B cell (primary cell): ENCODE measurements at regions not wholly inside any gene's neighbourhood (a gene's known extent, or its start where the extent isn't known, plus 50 kb on each side); places are given as distances from the start of the nearest gene placed in this dataset.

Experiments
- ATAC-seq: fragments of 200-7000 bp; cut with Tn5 transposase; one replicate; pipeline ENCODE4 v1.10.0; 2021; ENCODE audit warnings: low read depth, mild to moderate bottlenecking, moderate number of reproducible peaks, moderate library complexity
- CTCF ChIA-PET: fragments of 350-600 bp; sonication (Branson Sonifier 250); formaldehyde crosslinking; loops from one replicate; lab custom pipeline; 2021; ENCODE audit warnings: antibody characterized with exemption, inconsistent platforms; lab: Charles Lee
- POLR2A ChIA-PET: fragments of 350-600 bp; sonication (Branson Sonifier 250); formaldehyde crosslinking; loops from one replicate; lab custom pipeline; 2021; ENCODE audit warnings: antibody characterized with exemption; lab: Charles Lee
- DNase-seq: peaks from one replicate; pipeline ENCODE4 v3.0.0; 2013
- H2AFZ ChIP-seq: 2 replicates; pipeline ENCODE4 v1.6.1; 2012; ENCODE audit warnings: mild to moderate bottlenecking, low read depth, low read length; ENCODE audit not compliant: insufficient read depth, poor library complexity, severe bottlenecking
- H3K27ac ChIP-seq, 2 donors: 1 replicate in 1 of 2; 2 replicates in 1 of 2; pipeline ENCODE4 v1.5.1; 2012 to 2013; ENCODE audit warnings: low read length in 2 of 2, mild to moderate bottlenecking in 2 of 2, moderate library complexity in 1 of 2
- H3K27me3 ChIP-seq, 4 experiments: fragments of 200-600 bp in 1 of 4; sonication (generic) in 1 of 4; replicated peaks in 1 of 4; 1 replicate in 2 of 4; 2 replicates in 2 of 4; pipeline versions ENCODE4 v1.6.1 to v1.7.0; 2013 to 2016; ENCODE audit warnings: low read length in 3 of 4, mild to moderate bottlenecking in 2 of 4, mixed read lengths in 1 of 4, moderate library complexity in 1 of 4; ENCODE audit not compliant: insufficient read depth in 4 of 4, control insufficient read depth in 3 of 4; ENCODE audit errors: control extremely low read depth in 1 of 4
- H3K36me3 ChIP-seq, 2 experiments: replicated peaks in 1 of 2; 1 replicate in 1 of 2; 2 replicates in 1 of 2; pipeline versions ENCODE4 v1.6.1 to v1.7.1; 2013; ENCODE audit warnings: low read length in 1 of 2; ENCODE audit not compliant: insufficient read depth in 2 of 2, control insufficient read depth in 1 of 2; ENCODE audit errors: control extremely low read depth in 1 of 2, extremely low read depth in 1 of 2
- H3K4me1 ChIP-seq, 2 donors: fragments of 200-600 bp in 1 of 2; sonication (generic) in 1 of 2; 1 replicate in 1 of 2; 2 replicates in 1 of 2; pipeline versions ENCODE4 v1.5.1 to v1.6.1; 2013 to 2017; ENCODE audit warnings: low read length in 2 of 2; ENCODE audit not compliant: control insufficient read depth in 2 of 2, insufficient read depth in 2 of 2
- H3K4me2 ChIP-seq: replicated peaks from 2 replicates; pipeline ENCODE3; 2012; ENCODE audit warnings: mild to moderate bottlenecking, low read depth, low read length; ENCODE audit not compliant: poor library complexity, severe bottlenecking
- H3K4me3 ChIP-seq, 5 experiments: fragments of 200-600 bp in 1 of 5; sonication (generic) in 1 of 5; 1 replicate in 3 of 5; 2 replicates in 2 of 5; pipeline versions ENCODE4 v1.5.1 to v1.7.0; 2011 to 2016; ENCODE audit warnings: low read length in 4 of 5, mild to moderate bottlenecking in 4 of 5, low read depth in 2 of 5, control low read depth in 1 of 5, moderate library complexity in 1 of 5; ENCODE audit not compliant: insufficient read depth in 1 of 5; ENCODE audit errors: control extremely low read depth in 1 of 5, extremely low read depth in 1 of 5
- H3K79me2 ChIP-seq: fragments of 200-600 bp; sonication (generic); one replicate; pipeline ENCODE4 v1.6.0; 2016; ENCODE audit warnings: low read length; ENCODE audit not compliant: control insufficient read depth, insufficient read depth
- H3K9ac ChIP-seq: fragments of 200-600 bp; sonication (generic); 2 replicates; pipeline ENCODE4 v1.6.1; 2017; ENCODE audit warnings: mild to moderate bottlenecking, low read length, moderate library complexity
- H3K9me3 ChIP-seq, 3 donors: one replicate each; pipeline versions ENCODE4 v1.6.1 to v1.7.1; 2013; ENCODE audit warnings: low read length in 2 of 3; ENCODE audit not compliant: control insufficient read depth in 2 of 3, insufficient read depth in 1 of 3; ENCODE audit errors: control extremely low read depth in 1 of 3
- H4K20me1 ChIP-seq: 2 replicates; pipeline ENCODE4 v1.6.0; 2012; ENCODE audit warnings: mild to moderate bottlenecking, low read length; ENCODE audit not compliant: insufficient read depth, control insufficient read depth, poor library complexity, severe bottlenecking
- H3K27ac Mint-ChIP-seq: one replicate; pipeline ENCODE4 v1.8.0; 2021; ENCODE audit warnings: mixed read lengths
- H3K27me3 Mint-ChIP-seq: one replicate; pipeline ENCODE4 v1.8.0; 2021; ENCODE audit warnings: mixed read lengths
- H3K4me1 Mint-ChIP-seq: one replicate; pipeline ENCODE4 v1.8.0; 2021; ENCODE audit warnings: mixed read lengths
- H3K4me3 Mint-ChIP-seq: one replicate; pipeline ENCODE4 v1.8.0; 2021; ENCODE audit warnings: mixed read lengths
- H3K9me3 Mint-ChIP-seq: one replicate; pipeline ENCODE4 v1.8.0; 2022; ENCODE audit warnings: mixed read lengths; ENCODE audit not compliant: insufficient read depth
- CTCF ChIP-seq: fragments of 200-600 bp; IDR thresholded peaks from one replicate; pipeline ENCODE4 v1.8.0; 2022; ENCODE audit warnings: antibody characterized with exemption, mild to moderate bottlenecking
- EZH2 ChIP-seq: IDR thresholded peaks from 2 replicates; pipeline ENCODE4 v1.6.1; 2012; ENCODE audit warnings: borderline replicate concordance, low read depth, mild to moderate bottlenecking, moderate library complexity, low read length; ENCODE audit not compliant: insufficient read depth, poor library complexity, severe bottlenecking
- WGBS: methylation state at CpG from one replicate; pipeline ENCODE4 v1.1.5; 2013; ENCODE audit warnings: missing lambda C conversion rate; ENCODE audit not compliant: insufficient coverage; 5-methylcytosine and 5-hydroxymethylcytosine counted together
- intact Hi-C: fragments of 100-400 bp; cut with micrococcal nuclease; formaldehyde crosslinking; loops from one replicate; pipeline ENCODE4 v1.10.0; 2022

GRCh38 chr6:81843302-81843701, 90.8 kb upstream of the TENT5A start:
- H3K79me2 ChIP-seq = no peaks in the 10 kb centered on the region
- POLR2A ChIA-PET = no interaction called here
- no CpG with 5 or more reads among the region's 2 CpGs for WGBS
- Mint-ChIP-seq H3K4me3 (no peak overlapping the region), H3K9me3 (no peaks in the 10 kb centered on the region), H3K4me1 (no peaks in the 10 kb centered on the region), H3K27ac (no peak overlapping the region), H3K27me3 (no peaks in the 10 kb centered on the region)
- no peaks in the 10 kb centered on the region for H3K4me1 ChIP-seq
- intact Hi-C loops = no loop called here
- H3K4me3 ChIP-seq = no peak overlapping the region
- no peak overlapping the region for H3K4me2 ChIP-seq
- H3K9me3 ChIP-seq = no peaks in the 10 kb centered on the region
- no peak overlapping the region for H3K9ac ChIP-seq
- ATAC-seq (no peak), DNase-seq (no peak)
- H3K27ac ChIP-seq = no peak overlapping the region
- no peak overlapping the region for H2AFZ ChIP-seq
- TF ChIP-seq EZH2 (no peak), CTCF (no peak)
- no peaks in the 10 kb centered on the region for H4K20me1 ChIP-seq
- H3K27me3 ChIP-seq = no peaks in the 10 kb centered on the region
- H3K36me3 ChIP-seq = no peaks in the 10 kb centered on the region
- CTCF ChIA-PET = no interaction called here

GRCh38 chr6:81842254-81842653, 89.8 kb upstream of the TENT5A start:
- intact Hi-C loops = no loop called here

More at GRCh38 chr6:81842254-81842653, 89.8 kb upstream of the TENT5A start:
- Histone ChIP-seq H3K79me2 (no peaks in the 10 kb centered on the region), H3K9me3 (no peaks in the 10 kb centered on the region), H4K20me1 (no peaks in the 10 kb centered on the region), H3K27me3 (no peaks in the 10 kb centered on the region), H3K4me2 (no peak overlapping the region), H3K36me3 (no peaks in the 10 kb centered on the region), H3K27ac (no peak overlapping the region), H3K4me3 (no peak overlapping the region), H3K4me1 (no peaks in the 10 kb centered on the region), H2AFZ (no peak overlapping the region), H3K9ac (no peak overlapping the region)
- CTCF ChIA-PET = no interaction called here
- no peak for DNase-seq
- Mint-ChIP-seq H3K4me3 (no peak overlapping the region), H3K4me1 (no peaks in the 10 kb centered on the region), H3K27ac (no peak overlapping the region), H3K9me3 (no peaks in the 10 kb centered on the region), H3K27me3 (peaks cover 2% of the 10 kb centered on the region)
- ATAC-seq = no peak
- POLR2A ChIA-PET = no interaction called here
- no peak for TF ChIP-seq CTCF
- TF ChIP-seq EZH2 = no peak
